Skin epidermis (tissue), 12 donors: ENCODE measurements at regions not wholly inside any gene's neighbourhood (a gene's known extent, or its start where the extent isn't known, plus 50 kb on each side); places are given as distances from the start of the nearest gene placed in this dataset.

Source experiments
- H3K27ac ChIP-seq, 21 experiments: fragments of 200-600 bp; sonication (generic) in 11 of 21; one replicate each; pipeline ENCODE4 v1.5.0; 2020; ENCODE audit warnings: mild to moderate bottlenecking in 3 of 21, inconsistent platforms in 2 of 21, moderate library complexity in 2 of 21
- H3K4me3 ChIP-seq, 7 experiments: fragments of 200-600 bp; sonication (generic) in 2 of 7; one replicate each; pipeline ENCODE4 v1.5.0; 2020; ENCODE audit warnings: inconsistent platforms in 2 of 7, mild to moderate bottlenecking in 2 of 7, moderate library complexity in 1 of 7

DNA sequence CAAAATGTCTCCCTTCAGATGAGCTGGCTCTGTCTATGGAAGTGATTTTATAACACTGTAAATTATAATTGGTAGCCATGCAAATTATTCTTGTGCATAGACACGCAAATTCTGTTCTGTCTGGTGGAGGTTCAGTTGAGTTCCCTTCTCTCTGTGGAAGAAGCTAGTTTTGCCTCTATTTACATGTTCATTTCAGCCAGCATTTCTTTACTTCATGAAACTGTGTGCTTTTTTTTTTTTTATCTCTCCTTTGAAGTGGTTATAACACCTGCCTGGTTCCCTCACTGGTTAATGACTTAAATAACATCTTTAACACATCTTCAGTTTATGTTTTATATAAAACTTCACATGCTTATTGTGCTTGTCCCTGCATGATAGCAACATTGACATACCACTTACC, 149.4 kb upstream of the FBXL7 start:
- no peak overlapping the region for H3K27ac ChIP-seq
- no peak overlapping the region for H3K4me3 ChIP-seq

GRCh38 chr5:15346738-15347137, 153.2 kb upstream of the FBXL7 start:
- Histone ChIP-seq H3K4me3 (no peak overlapping the region), H3K27ac (no peak overlapping the region)

DNA sequence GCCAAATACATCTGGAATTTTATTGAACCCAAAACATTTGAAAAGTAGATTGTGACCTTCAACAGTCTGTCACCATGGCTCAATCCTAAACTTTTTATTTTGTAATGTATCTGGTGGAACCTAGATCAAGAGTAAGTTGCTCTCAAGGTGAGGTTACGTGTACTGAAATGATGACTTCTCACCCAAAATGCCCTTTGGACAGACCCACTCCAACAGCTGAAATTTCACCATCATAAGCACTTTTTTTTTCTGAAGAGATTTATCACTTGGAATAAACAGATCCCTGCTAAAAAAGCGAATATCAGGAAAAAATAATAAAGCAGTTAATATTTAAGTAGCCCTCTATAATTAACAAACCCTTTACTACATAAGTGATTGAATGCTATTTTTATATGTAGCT, 155.0 kb upstream of the FBXL7 start:
- Histone ChIP-seq H3K27ac (no peak overlapping the region), H3K4me3 (no peak overlapping the region)

GRCh38 chr5:15338546-15338945, 161.4 kb upstream of the FBXL7 start:
- Histone ChIP-seq H3K4me3 (no peak overlapping the region), H3K27ac (no peak overlapping the region)

GRCh38 chr5:15334551-15335266, 165.3 kb upstream of the FBXL7 start:
- H3K27ac ChIP-seq, result no peak overlapping the region
- no peak overlapping the region for H3K4me3 ChIP-seq

GRCh38 chr5:15333091-15333490, 166.9 kb upstream of the FBXL7 start:
- Histone ChIP-seq H3K4me3 (no peak overlapping the region), H3K27ac (no peak overlapping the region)

- no peak overlapping the region for H3K4me3 ChIP-seq
- H3K27ac ChIP-seq, result no peak overlapping the region
Observed at GRCh38 chr5:15326932-15327331, 173.0 kb upstream of the FBXL7 start.

DNA sequence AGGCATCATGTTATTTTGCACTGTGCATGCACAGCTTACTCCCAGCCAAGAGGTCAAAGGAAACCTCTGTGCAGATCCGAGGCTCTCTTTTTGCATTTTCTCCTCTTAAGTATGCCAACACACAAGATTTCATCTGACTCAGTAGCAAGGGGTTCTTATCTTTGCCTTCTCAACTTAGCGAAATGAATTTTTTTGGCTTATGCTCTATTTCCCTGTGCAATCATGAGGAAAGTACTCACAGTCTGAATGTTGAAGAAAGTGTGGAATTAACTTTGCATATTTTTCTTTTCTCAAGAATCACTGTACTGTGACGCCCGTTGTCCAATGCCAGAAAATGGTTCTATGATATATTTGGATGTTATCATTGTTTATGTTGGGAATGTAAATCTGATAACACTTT, 173.5 kb upstream of the FBXL7 start:
- H3K27ac ChIP-seq, result no peak overlapping the region
- no peak overlapping the region for H3K4me3 ChIP-seq

- Histone ChIP-seq H3K27ac (no peak overlapping the region), H3K4me3 (no peak overlapping the region)
Observed at GRCh38 chr5:15322421-15322820, 177.6 kb upstream of the FBXL7 start.

GRCh38 chr5:15321776-15322175, 178.2 kb upstream of the FBXL7 start:
- Histone ChIP-seq H3K4me3 (no peak overlapping the region), H3K27ac (no peak overlapping the region)

DNA sequence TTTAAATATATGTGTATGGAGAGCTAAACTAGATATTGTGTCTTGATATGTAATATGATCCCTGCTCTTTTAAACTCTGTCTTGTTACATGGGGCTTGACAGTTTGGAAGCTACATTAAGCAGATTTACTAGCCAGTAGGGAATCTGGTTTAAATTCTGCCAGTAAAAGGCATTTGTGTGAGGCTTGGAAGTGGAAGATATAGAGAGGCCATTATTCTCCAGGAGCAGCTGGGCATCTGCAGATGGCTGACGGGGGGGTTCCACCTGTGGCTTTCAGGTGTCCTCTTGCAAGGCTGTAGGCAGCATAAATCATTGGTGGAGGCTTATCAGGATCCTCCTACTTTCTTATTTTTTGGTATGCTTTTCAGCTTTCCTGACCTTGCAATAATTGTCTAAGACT, 179.1 kb upstream of the FBXL7 start:
- no peak overlapping the region for H3K4me3 ChIP-seq
- no peak overlapping the region for H3K27ac ChIP-seq

DNA sequence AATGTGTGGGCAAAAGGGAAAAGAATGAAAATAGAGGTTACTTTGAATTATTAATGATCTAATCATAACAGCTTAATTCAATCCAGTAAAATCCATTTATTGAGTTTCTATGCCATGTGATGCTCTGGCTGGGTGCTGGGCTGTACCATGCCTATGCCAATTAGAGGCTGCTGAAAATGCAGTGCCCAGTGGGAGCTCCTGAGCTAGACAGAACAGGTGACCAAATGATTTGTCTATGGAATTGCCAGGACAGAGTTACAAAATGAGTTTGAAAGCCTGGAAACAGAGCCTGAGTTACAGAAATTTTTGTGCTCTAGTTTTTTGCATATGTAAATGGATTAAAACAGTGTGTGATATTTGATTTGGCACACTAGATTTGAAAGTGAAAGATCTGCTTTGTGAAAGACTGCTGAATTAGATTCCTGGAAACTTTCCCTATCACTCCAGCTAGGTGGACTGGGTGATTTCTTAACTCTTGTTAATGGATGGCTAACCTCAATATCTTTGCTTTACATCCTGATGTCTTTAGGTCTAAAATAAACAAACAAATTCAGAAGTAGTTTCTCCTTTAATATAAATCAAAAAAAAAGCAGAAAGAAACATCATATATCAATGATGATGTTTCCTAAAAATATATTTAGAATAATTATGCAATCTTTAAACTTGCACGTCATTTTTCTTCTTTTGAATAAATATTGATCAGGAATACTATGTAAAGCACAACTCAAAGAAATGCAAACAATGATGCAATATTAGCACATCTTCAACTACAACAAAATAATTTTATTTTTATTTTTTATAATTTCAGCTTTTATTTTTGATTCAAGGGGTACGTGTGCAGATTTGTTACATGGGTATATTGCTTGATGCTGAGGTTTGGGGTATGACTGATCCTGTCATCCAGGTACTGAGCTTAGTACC, 194.8 kb upstream of the FBXL7 start:
- Histone ChIP-seq H3K27ac (no peak overlapping the region), H3K4me3 (no peak overlapping the region)

- Histone ChIP-seq H3K4me3 (no peak overlapping the region), H3K27ac (no peak overlapping the region)
Observed at GRCh38 chr5:15304066-15304731, 195.8 kb upstream of the FBXL7 start.

- Histone ChIP-seq H3K27ac (no peak overlapping the region), H3K4me3 (no peak overlapping the region)
Observed at GRCh38 chr5:15300141-15300540, 199.8 kb upstream of the FBXL7 start.

DNA sequence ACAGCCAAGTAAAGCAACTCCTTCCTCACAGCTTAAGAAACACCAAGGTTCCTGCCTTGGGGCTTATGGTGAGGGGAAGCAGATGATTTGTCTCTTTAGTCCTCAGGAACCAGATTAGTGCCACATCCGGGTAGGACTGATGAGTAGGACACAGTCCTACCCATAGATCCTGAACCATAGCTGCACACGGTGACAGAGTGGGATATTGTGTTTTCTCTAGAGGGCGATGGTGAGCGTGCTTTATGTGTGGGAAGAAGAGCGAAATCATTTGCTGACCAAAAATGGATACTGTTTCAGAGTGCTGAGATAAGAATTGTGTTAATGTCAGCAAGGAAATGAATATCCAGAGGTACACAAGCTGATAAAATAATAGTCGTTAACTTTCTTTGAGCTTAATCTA, 209.0 kb upstream of the FBXL7 start:
- Histone ChIP-seq H3K4me3 (no peak overlapping the region), H3K27ac (no peak overlapping the region)

DNA sequence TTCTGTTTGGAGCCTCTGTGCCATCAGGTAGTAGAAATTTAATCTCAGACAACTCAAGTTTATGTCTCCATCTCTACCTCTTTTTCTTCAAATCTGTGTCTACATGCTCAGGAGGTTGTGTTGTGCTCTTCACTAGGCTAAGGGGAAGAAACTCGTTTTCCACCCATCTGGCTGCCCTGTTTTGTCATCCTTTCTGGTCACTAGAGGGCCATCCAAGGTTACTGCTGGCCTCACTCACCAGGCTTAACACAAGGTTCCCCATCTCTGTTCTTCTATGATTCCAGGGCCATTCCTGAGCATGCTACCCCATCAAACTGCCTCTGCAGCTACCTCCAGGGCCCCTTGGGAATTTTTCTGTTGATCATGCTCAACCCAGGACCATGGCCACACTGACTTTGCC, 213.3 kb upstream of the FBXL7 start:
- no peak overlapping the region for H3K27ac ChIP-seq
- H3K4me3 ChIP-seq, result no peak overlapping the region

- H3K27ac ChIP-seq, result no peak overlapping the region
- no peak overlapping the region for H3K4me3 ChIP-seq
Observed at GRCh38 chr5:15285901-15286583, 213.9 kb upstream of the FBXL7 start.

GRCh38 chr5:15284706-15285105, 215.3 kb upstream of the FBXL7 start:
- H3K4me3 ChIP-seq, result no peak overlapping the region
- H3K27ac ChIP-seq, result no peak overlapping the region

GRCh38 chr5:15283076-15283475, 216.9 kb upstream of the FBXL7 start:
- Histone ChIP-seq H3K27ac (no peak overlapping the region), H3K4me3 (no peak overlapping the region)

DNA sequence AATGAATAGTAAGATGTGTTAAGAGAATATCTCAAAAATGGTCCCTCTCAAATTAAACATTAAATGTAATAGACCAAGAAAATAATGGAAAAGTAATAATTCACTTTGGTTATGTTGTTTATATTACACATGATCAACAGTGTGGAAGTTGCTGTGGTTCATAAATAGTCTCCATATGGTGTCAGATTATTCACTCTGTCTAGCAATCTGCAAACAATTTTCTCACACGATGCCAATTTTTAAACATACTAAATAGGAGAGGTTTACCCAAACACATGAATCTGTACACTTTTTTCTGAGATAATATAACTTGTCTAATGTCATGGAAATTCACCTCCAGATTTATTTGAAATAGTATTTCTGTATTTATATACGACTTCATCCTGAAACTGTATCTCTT, 217.4 kb upstream of the FBXL7 start:
- H3K4me3 ChIP-seq, result no peak overlapping the region
- H3K27ac ChIP-seq, result no peak overlapping the region
